Breast epithelium (tissue), 4 donors: ENCODE measurements at regions not wholly inside any gene's neighbourhood (a gene's known extent, or its start where the extent isn't known, plus 50 kb on each side); places are given as distances from the start of the nearest gene placed in this dataset.
"Not testable (repeated sequence)": the region's sequence is repeated elsewhere in the genome, so short reads cannot be mapped to it uniquely, and the experiment has no call there.

Experiments
- DNase-seq, 2 donors: peaks; one replicate each; pipeline ENCODE4 v3.0.0-alpha.2; 2019; ENCODE audit warnings: low spot score in 2 of 2
- H3K27ac ChIP-seq, 2 donors: fragments of 200-600 bp; sonication (generic) in 1 of 2; one replicate each; pipeline ENCODE4 v1.5.1; 2016 to 2019; ENCODE audit warnings: mild to moderate bottlenecking in 1 of 2
- H3K27me3 ChIP-seq, 2 donors: fragments of 200-600 bp; sonication (generic) in 1 of 2; one replicate each; pipeline versions ENCODE4 v1.5.1 to v1.6.0; 2017 to 2019; ENCODE audit warnings: control low read depth in 1 of 2, mild to moderate bottlenecking in 1 of 2
- H3K36me3 ChIP-seq: fragments of 200-600 bp; one replicate; pipeline ENCODE4 v1.5.1; 2019
- H3K4me1 ChIP-seq, 2 donors: fragments of 200-600 bp; sonication (generic); one replicate each; pipeline ENCODE4 v1.5.1; 2016 to 2019; ENCODE audit warnings: control low read depth in 1 of 2
- H3K4me3 ChIP-seq, 3 donors: fragments of 200-600 bp; sonication (generic); 1 replicate in 2 of 3; 2 replicates in 1 of 3; pipeline ENCODE4 v1.5.1; 2016 to 2019; ENCODE audit warnings: mild to moderate bottlenecking in 3 of 3, moderate library complexity in 2 of 3
- H3K9me3 ChIP-seq, 2 donors: fragments of 200-600 bp; sonication (generic) in 1 of 2; one replicate each; pipeline ENCODE4 v1.5.1; 2016 to 2019; ENCODE audit warnings: control low read depth in 1 of 2
- POLR2A ChIP-seq: fragments of 450-650 bp; IDR thresholded peaks from one replicate; pipeline ENCODE4 v1.6.1; 2016; ENCODE audit warnings: antibody characterized with exemption, mild to moderate bottlenecking, moderate library complexity
- POLR2AphosphoS5 ChIP-seq, 3 donors: sonication (generic); formaldehyde crosslinking; IDR thresholded peaks; one replicate each; pipeline ENCODE4 v1.6.1; 2017; ENCODE audit warnings: antibody characterized with exemption in 3 of 3
- intact Hi-C: fragments of 100-400 bp; cut with DNase I; formaldehyde crosslinking; loops from one replicate; pipeline ENCODE4 v1.15.1; 2023; ENCODE audit warnings: low total_unique reads
- TF ChIP-seq, protein P1 (sequence below), 3 donors: fragments of 450-650 bp; IDR thresholded peaks; one replicate each; pipeline ENCODE4 v1.5.1; 2016 to 2017; ENCODE audit warnings: antibody characterized with exemption in 3 of 3, mild to moderate bottlenecking in 3 of 3, moderate library complexity in 3 of 3

- no peak for DNase-seq
- H3K27me3 ChIP-seq: no peaks in the 10 kb centered on the region
- no peak overlapping the region for H3K27ac ChIP-seq
- no peaks in the 10 kb centered on the region for H3K4me1 ChIP-seq
- TF ChIP-seq, protein P1, sequence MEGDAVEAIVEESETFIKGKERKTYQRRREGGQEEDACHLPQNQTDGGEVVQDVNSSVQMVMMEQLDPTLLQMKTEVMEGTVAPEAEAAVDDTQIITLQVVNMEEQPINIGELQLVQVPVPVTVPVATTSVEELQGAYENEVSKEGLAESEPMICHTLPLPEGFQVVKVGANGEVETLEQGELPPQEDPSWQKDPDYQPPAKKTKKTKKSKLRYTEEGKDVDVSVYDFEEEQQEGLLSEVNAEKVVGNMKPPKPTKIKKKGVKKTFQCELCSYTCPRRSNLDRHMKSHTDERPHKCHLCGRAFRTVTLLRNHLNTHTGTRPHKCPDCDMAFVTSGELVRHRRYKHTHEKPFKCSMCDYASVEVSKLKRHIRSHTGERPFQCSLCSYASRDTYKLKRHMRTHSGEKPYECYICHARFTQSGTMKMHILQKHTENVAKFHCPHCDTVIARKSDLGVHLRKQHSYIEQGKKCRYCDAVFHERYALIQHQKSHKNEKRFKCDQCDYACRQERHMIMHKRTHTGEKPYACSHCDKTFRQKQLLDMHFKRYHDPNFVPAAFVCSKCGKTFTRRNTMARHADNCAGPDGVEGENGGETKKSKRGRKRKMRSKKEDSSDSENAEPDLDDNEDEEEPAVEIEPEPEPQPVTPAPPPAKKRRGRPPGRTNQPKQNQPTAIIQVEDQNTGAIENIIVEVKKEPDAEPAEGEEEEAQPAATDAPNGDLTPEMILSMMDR (IDR thresholded peaks at IDR 0.05): no peak
- no peak for TF ChIP-seq POLR2AphosphoS5 (IDR thresholded peaks at IDR 0.05)
- TF ChIP-seq POLR2A: no peak
- no peak overlapping the region for H3K4me3 ChIP-seq
- intact Hi-C loops: no loop called here
- no peaks in the 10 kb centered on the region for H3K36me3 ChIP-seq
- H3K9me3 ChIP-seq: no peaks in the 10 kb centered on the region
Measured at GRCh38 chr2:222364285-222364895, 60.0 kb upstream of the SGPP2 start.

DNA sequence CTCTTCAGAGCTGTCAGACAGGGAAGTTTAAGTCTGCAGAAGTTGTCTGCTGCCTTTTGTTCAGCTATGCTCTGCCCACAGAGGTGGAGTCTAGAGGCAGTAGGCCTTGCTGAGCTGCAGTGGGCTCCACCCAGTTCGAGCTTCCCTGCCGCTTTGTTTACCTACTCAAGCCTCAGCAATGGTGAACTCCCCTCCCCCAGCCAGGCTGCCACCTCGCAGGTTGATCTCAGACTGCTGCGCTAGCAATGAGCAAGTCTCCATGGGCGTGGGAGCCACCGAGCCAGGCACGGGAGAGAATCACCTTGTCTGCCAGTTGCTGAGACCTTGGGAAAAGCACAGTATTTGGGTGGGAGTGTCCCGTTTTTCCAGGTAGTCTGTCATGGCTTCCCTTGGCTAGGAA, 56.1 kb upstream of the SGPP2 start:
- H3K4me1 ChIP-seq, intact Hi-C loops, H3K27ac ChIP-seq, H3K4me3 ChIP-seq, DNase-seq, H3K27me3 ChIP-seq, H3K36me3 ChIP-seq: not testable (repeated sequence)
- peaks cover 0 to 16% of the 10 kb centered on the region in 2 donors for H3K9me3 ChIP-seq

GRCh38 chr2:222372993-222373392, 51.4 kb upstream of the SGPP2 start:
- Histone ChIP-seq H3K9me3 (peaks cover 0 to 21% of the 10 kb centered on the region in 2 donors), H3K27ac (no peak overlapping the region), H3K4me1 (no peaks in the 10 kb centered on the region), H3K36me3 (no peaks in the 10 kb centered on the region), H3K27me3 (no peaks in the 10 kb centered on the region), H3K4me3 (no peak overlapping the region)
- no peak for DNase-seq
- TF ChIP-seq, protein P1 (IDR thresholded peaks at IDR 0.05): no peak
- TF ChIP-seq POLR2AphosphoS5 (IDR thresholded peaks at IDR 0.05) (no peak), POLR2A (no peak)
- intact Hi-C loops: no loop called here
